A549 (cell line): ENCODE measurements at regions not wholly inside any gene's neighbourhood (a gene's known extent, or its start where the extent isn't known, plus 50 kb on each side); places are given as distances from the start of the nearest gene placed in this dataset.

Experiments used
- CEBPB ChIP-seq, 2 experiments: fragments of >200 bp in 1 of 2; sonication (Bioruptor Twin) in 1 of 2; formaldehyde crosslinking in 1 of 2; IDR thresholded peaks; 2 replicates each; pipeline ENCODE4 v1.6.1; 2012 to 2016
- ESRRA ChIP-seq: fragments of 150-350 bp; IDR thresholded peaks from 2 replicates; pipeline ENCODE4 v1.6.1; 2014; ENCODE audit warnings: mild to moderate bottlenecking, low read length, borderline replicate concordance
- RCOR1 ChIP-seq: fragments of 150-350 bp; IDR thresholded peaks from 2 replicates; pipeline ENCODE4 v1.6.1; 2014; ENCODE audit warnings: antibody characterized with exemption, low read length, low read depth
- REST ChIP-seq: fragments of 200-600 bp; sonication (generic); IDR thresholded peaks from 2 replicates; pipeline ENCODE4 v1.6.1; 2016; ENCODE audit warnings: antibody characterized with exemption, mild to moderate bottlenecking, moderate library complexity
- ZFP36 ChIP-seq: fragments of 450-650 bp; IDR thresholded peaks from 2 replicates; pipeline ENCODE4 v1.6.1; 2014; ENCODE audit warnings: borderline replicate concordance; ENCODE audit not compliant: partially characterized antibody
- TF ChIP-seq, protein P1 (sequence below): fragments of >200 bp; sonication (Bioruptor Twin); formaldehyde crosslinking; IDR thresholded peaks from 3 replicates; pipeline ENCODE4 v1.5.1; 2016
- TF ChIP-seq, protein P2 (sequence below): fragments of 250-450 bp; sonication (Bioruptor Pico); IDR thresholded peaks from 2 replicates; pipeline ENCODE4 v1.5.0; 2021; ENCODE audit warnings: mild to moderate bottlenecking, moderate library complexity, borderline replicate concordance

DNA sequence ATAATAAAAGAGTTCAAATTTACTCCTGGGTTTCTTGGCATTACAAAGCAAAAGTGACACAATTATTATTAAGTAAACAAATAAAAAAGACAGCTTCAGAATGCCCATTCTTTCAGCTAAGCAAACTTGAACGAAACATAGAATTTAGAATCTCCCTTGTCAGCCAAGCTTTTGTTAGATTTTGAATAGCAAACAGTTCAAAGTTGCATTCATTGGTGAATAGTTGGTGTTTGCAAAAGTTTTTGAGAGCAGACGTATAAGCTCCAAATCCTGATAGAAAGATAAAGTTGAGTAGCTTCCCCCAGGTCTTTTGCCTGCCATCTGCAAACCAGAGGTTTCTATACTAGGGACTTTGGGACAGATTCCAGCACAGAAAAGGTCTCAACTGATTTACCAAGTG, 434.3 kb upstream of the TNP1 start:
- TF ChIP-seq, protein P1, sequence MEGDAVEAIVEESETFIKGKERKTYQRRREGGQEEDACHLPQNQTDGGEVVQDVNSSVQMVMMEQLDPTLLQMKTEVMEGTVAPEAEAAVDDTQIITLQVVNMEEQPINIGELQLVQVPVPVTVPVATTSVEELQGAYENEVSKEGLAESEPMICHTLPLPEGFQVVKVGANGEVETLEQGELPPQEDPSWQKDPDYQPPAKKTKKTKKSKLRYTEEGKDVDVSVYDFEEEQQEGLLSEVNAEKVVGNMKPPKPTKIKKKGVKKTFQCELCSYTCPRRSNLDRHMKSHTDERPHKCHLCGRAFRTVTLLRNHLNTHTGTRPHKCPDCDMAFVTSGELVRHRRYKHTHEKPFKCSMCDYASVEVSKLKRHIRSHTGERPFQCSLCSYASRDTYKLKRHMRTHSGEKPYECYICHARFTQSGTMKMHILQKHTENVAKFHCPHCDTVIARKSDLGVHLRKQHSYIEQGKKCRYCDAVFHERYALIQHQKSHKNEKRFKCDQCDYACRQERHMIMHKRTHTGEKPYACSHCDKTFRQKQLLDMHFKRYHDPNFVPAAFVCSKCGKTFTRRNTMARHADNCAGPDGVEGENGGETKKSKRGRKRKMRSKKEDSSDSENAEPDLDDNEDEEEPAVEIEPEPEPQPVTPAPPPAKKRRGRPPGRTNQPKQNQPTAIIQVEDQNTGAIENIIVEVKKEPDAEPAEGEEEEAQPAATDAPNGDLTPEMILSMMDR: no peak
- TF ChIP-seq, protein P2, sequence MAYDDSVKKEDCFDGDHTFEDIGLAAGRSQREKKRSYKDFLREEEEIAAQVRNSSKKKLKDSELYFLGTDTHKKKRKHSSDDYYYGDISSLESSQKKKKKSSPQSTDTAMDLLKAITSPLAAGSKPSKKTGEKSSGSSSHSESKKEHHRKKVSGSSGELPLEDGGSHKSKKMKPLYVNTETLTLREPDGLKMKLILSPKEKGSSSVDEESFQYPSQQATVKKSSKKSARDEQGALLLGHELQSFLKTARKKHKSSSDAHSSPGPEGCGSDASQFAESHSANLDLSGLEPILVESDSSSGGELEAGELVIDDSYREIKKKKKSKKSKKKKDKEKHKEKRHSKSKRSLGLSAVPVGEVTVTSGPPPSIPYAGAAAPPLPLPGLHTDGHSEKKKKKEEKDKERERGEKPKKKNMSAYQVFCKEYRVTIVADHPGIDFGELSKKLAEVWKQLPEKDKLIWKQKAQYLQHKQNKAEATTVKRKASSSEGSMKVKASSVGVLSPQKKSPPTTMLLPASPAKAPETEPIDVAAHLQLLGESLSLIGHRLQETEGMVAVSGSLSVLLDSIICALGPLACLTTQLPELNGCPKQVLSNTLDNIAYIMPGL: no peak
- TF ChIP-seq CEBPB (IDR thresholded peaks at IDR 0.05) (no peak), ESRRA (no peak), ZFP36 (no peak), REST (no peak), RCOR1 (no peak)
